Astrocyte (in vitro differentiated cells and primary cell): ENCODE measurements at regions not wholly inside any gene's neighbourhood (a gene's known extent, or its start where the extent isn't known, plus 50 kb on each side); places are given as distances from the start of the nearest gene placed in this dataset.
A peak's percentile ranks its signal among the peaks of the same experiment; 100 is the strongest.

ENCODE experiments used
- DNase-seq: peaks from one replicate; pipeline ENCODE4 v3.0.0-alpha.2; 2010; ENCODE audit warnings: low read depth
- FAIRE-seq: peaks from 2 replicates; lab custom pipeline; 2011; peaks lifted over from hg19 to GRCh38; lab: Jason Lieb, UNC
- H2AFZ ChIP-seq: 2 replicates; pipeline ENCODE4 v1.6.0; 2012; ENCODE audit warnings: low read depth, low read length, inconsistent platforms
- H3K27ac ChIP-seq: 2 replicates; pipeline ENCODE4 v1.5.1; 2011; ENCODE audit warnings: low read depth, low read length, inconsistent platforms
- H3K27me3 ChIP-seq: 2 replicates; pipeline ENCODE4 v1.6.0; 2011; ENCODE audit warnings: low read length, inconsistent platforms; ENCODE audit not compliant: insufficient read depth
- H3K36me3 ChIP-seq: 2 replicates; pipeline ENCODE4 v1.5.1; 2011; ENCODE audit warnings: low read length, inconsistent platforms; ENCODE audit not compliant: insufficient read depth
- H3K4me1 ChIP-seq: 2 replicates; pipeline ENCODE4 v1.5.1; 2011; ENCODE audit warnings: low read length, inconsistent platforms; ENCODE audit not compliant: insufficient read depth
- H3K4me2 ChIP-seq: 2 replicates; pipeline ENCODE4 v1.6.0; 2012; ENCODE audit warnings: low read length, inconsistent platforms
- H3K4me3 ChIP-seq: 2 replicates; pipeline ENCODE4 v1.5.1; 2011; ENCODE audit warnings: low read depth, mild to moderate bottlenecking, low read length, inconsistent platforms; ENCODE audit not compliant: insufficient read depth
- H3K79me2 ChIP-seq: 2 replicates; pipeline ENCODE4 v1.6.0; 2012; ENCODE audit warnings: mild to moderate bottlenecking, low read length, inconsistent platforms; ENCODE audit not compliant: insufficient read depth
- H3K9ac ChIP-seq: 2 replicates; pipeline ENCODE4 v1.6.0; 2012; ENCODE audit warnings: mild to moderate bottlenecking, low read length, inconsistent platforms
- H3K9me3 ChIP-seq: 2 replicates; pipeline ENCODE4 v1.5.1; 2012; ENCODE audit warnings: low read depth, mild to moderate bottlenecking, low read length, inconsistent platforms; ENCODE audit not compliant: insufficient read depth
- H4K20me1 ChIP-seq: 2 replicates; pipeline ENCODE4 v1.6.0; 2012; ENCODE audit warnings: low read length, inconsistent platforms; ENCODE audit not compliant: insufficient read depth
- H3K27ac Mint-ChIP-seq: one replicate; pipeline ENCODE4 v1.8.0; 2021; ENCODE audit warnings: mild to moderate bottlenecking, mixed read lengths; ENCODE audit not compliant: unreplicated experiment
- H3K27me3 Mint-ChIP-seq: one replicate; pipeline ENCODE4 v1.8.0; 2021; ENCODE audit warnings: low read depth, mixed read lengths; ENCODE audit not compliant: unreplicated experiment
- H3K36me3 Mint-ChIP-seq: one replicate; pipeline ENCODE4 v1.8.0; 2021; ENCODE audit warnings: low read depth, mixed read lengths; ENCODE audit not compliant: unreplicated experiment
- H3K4me1 Mint-ChIP-seq: one replicate; pipeline ENCODE4 v1.8.0; 2021; ENCODE audit warnings: low read depth, mixed read lengths; ENCODE audit not compliant: unreplicated experiment
- H3K4me3 Mint-ChIP-seq: one replicate; pipeline ENCODE4 v1.8.0; 2021; ENCODE audit warnings: mild to moderate bottlenecking, moderate library complexity, mixed read lengths; ENCODE audit not compliant: unreplicated experiment
- H3K9me3 Mint-ChIP-seq: one replicate; pipeline ENCODE4 v1.8.0; 2021; ENCODE audit warnings: mild to moderate bottlenecking, mixed read lengths; ENCODE audit not compliant: unreplicated experiment
- CTCF ChIP-seq: IDR thresholded peaks from 2 replicates; pipeline ENCODE4 v1.5.1; 2011; ENCODE audit warnings: low read depth, mild to moderate bottlenecking, inconsistent platforms, low read length, moderate library complexity; ENCODE audit not compliant: insufficient read depth
- EZH2 ChIP-seq: IDR thresholded peaks from 2 replicates; pipeline ENCODE4 v1.6.1; 2012; ENCODE audit warnings: mild to moderate bottlenecking, low read length, inconsistent platforms; ENCODE audit not compliant: insufficient read depth

- H3K4me3 ChIP-seq, result no peak overlapping the region
- no peak overlapping the region for H3K27ac ChIP-seq
- FAIRE-seq (no peak), DNase-seq (peak; percentile 1)
- H3K27ac Mint-ChIP-seq, result no peak overlapping the region
- TF ChIP-seq CTCF (no peak), EZH2 (no peak)
- H4K20me1 ChIP-seq, result no peaks in the 10 kb centered on the region
- H3K9me3 Mint-ChIP-seq, result no peaks in the 10 kb centered on the region
- H3K36me3 Mint-ChIP-seq, result no peaks in the 10 kb centered on the region
- no peaks in the 10 kb centered on the region for H3K27me3 Mint-ChIP-seq
- no peak overlapping the region for H3K4me2 ChIP-seq
- peaks cover 7% of the 10 kb centered on the region for H3K4me1 Mint-ChIP-seq
- H3K27me3 ChIP-seq, result no peaks in the 10 kb centered on the region
- no peaks in the 10 kb centered on the region for H3K79me2 ChIP-seq
- H2AFZ ChIP-seq, result no peak overlapping the region
- H3K4me1 ChIP-seq, result no peaks in the 10 kb centered on the region
- H3K9me3 ChIP-seq, result no peaks in the 10 kb centered on the region
- H3K36me3 ChIP-seq, result no peaks in the 10 kb centered on the region
- no peak overlapping the region for H3K4me3 Mint-ChIP-seq
- no peak overlapping the region for H3K9ac ChIP-seq
These were observed 631.1 kb upstream of the MBL2 start for GRCh38 chr10:53403688-53404087.

GRCh38 chr10:53402594-53402993 is 630.0 kb upstream of the MBL2 start:
- H3K4me3 ChIP-seq, result no peak overlapping the region
- H2AFZ ChIP-seq, result no peak overlapping the region
- no peaks in the 10 kb centered on the region for H3K27me3 Mint-ChIP-seq
- no peaks in the 10 kb centered on the region for H3K4me1 ChIP-seq
- FAIRE-seq (no peak), DNase-seq (no peak)
- no peaks in the 10 kb centered on the region for H3K79me2 ChIP-seq
- H3K4me3 Mint-ChIP-seq, result no peak overlapping the region
- H4K20me1 ChIP-seq, result no peaks in the 10 kb centered on the region
- no peaks in the 10 kb centered on the region for H3K36me3 ChIP-seq
- H3K27me3 ChIP-seq, result no peaks in the 10 kb centered on the region
- no peaks in the 10 kb centered on the region for H3K36me3 Mint-ChIP-seq
- H3K27ac Mint-ChIP-seq, result no peak overlapping the region
- H3K27ac ChIP-seq, result no peak overlapping the region
- no peaks in the 10 kb centered on the region for H3K9me3 ChIP-seq
- TF ChIP-seq EZH2 (no peak), CTCF (no peak)
- peaks cover 7% of the 10 kb centered on the region for H3K4me1 Mint-ChIP-seq
- H3K9ac ChIP-seq, result no peak overlapping the region
- H3K9me3 Mint-ChIP-seq, result no peaks in the 10 kb centered on the region
- no peak overlapping the region for H3K4me2 ChIP-seq

- H3K9me3 ChIP-seq, result no peaks in the 10 kb centered on the region
- no peak for TF ChIP-seq CTCF
- no peak for TF ChIP-seq EZH2
- no peak overlapping the region for H3K9ac ChIP-seq
- no peaks in the 10 kb centered on the region for H3K79me2 ChIP-seq
- Mint-ChIP-seq H3K4me3 (no peak overlapping the region), H3K27me3 (no peaks in the 10 kb centered on the region), H3K4me1 (peaks cover 5% of the 10 kb centered on the region), H3K36me3 (no peaks in the 10 kb centered on the region), H3K27ac (no peak overlapping the region), H3K9me3 (peaks cover 2% of the 10 kb centered on the region)
- no peak overlapping the region for H2AFZ ChIP-seq
- no peak overlapping the region for H3K27ac ChIP-seq
- H3K4me1 ChIP-seq, result no peaks in the 10 kb centered on the region
- no peaks in the 10 kb centered on the region for H3K27me3 ChIP-seq
- H3K36me3 ChIP-seq, result no peaks in the 10 kb centered on the region
- H3K4me3 ChIP-seq, result no peak overlapping the region
- no peak overlapping the region for H3K4me2 ChIP-seq
- DNase-seq (no peak), FAIRE-seq (no peak)
- no peaks in the 10 kb centered on the region for H4K20me1 ChIP-seq
These were observed 629.0 kb upstream of the MBL2 start for GRCh38 chr10:53401536-53401935.
